Gastrocnemius medialis (tissue), 4 donors: ENCODE measurements at regions not wholly inside any gene's neighbourhood (a gene's known extent, or its start where the extent isn't known, plus 50 kb on each side); places are given as distances from the start of the nearest gene placed in this dataset.
A peak's percentile ranks its signal among the peaks of the same experiment; 100 is the strongest.

Source experiments
- ATAC-seq, 2 donors: fragments of 150-250 bp; one replicate each; pipeline ENCODE4 v1.9.1; 2016
- DNase-seq, 2 donors: peaks; one replicate each; pipeline ENCODE4 v3.0.0-alpha.2; 2019
- H3K27ac ChIP-seq, 4 donors: fragments of 200-600 bp; sonication (generic); 1 replicate in 1 of 4; 2 replicates in 3 of 4; pipeline ENCODE4 v1.5.1; 2016 to 2018; ENCODE audit warnings: mild to moderate bottlenecking in 2 of 4, moderate library complexity in 1 of 4
- H3K27me3 ChIP-seq, 3 donors: fragments of 200-600 bp; sonication (generic) in 2 of 3; 1 replicate in 1 of 3; 2 replicates in 2 of 3; pipeline versions ENCODE4 v1.5.1 to v1.6.0; 2016 to 2019; ENCODE audit warnings: mild to moderate bottlenecking in 1 of 3, moderate library complexity in 1 of 3
- H3K36me3 ChIP-seq, 2 donors: fragments of 200-600 bp; sonication (generic) in 1 of 2; one replicate each; pipeline ENCODE4 v1.5.1; 2017 to 2018
- H3K4me1 ChIP-seq, 2 donors: fragments of 200-600 bp; sonication (generic) in 1 of 2; one replicate each; pipeline ENCODE4 v1.5.1; 2016 to 2017; ENCODE audit warnings: mild to moderate bottlenecking in 2 of 2
- H3K4me3 ChIP-seq, 4 donors: fragments of 200-600 bp; sonication (generic) in 3 of 4; 1 replicate in 1 of 4; 2 replicates in 3 of 4; pipeline ENCODE4 v1.5.1; 2016 to 2019; ENCODE audit warnings: mild to moderate bottlenecking in 2 of 4
- H3K9me3 ChIP-seq, 3 donors: fragments of 200-600 bp; sonication (generic) in 2 of 3; 1 replicate in 1 of 3; 2 replicates in 2 of 3; pipeline ENCODE4 v1.5.1; 2016 to 2019
- CTCF ChIP-seq, 5 experiments: fragments of 450-650 bp in 3 of 5; fragments of 200-600 bp in 2 of 5; sonication (generic) in 2 of 5; IDR thresholded peaks in 4 of 5; conservative IDR thresholded peaks in 1 of 5; 1 replicate in 4 of 5; 2 replicates in 1 of 5; pipeline ENCODE4 v1.5.1; 2016 to 2019; ENCODE audit warnings: antibody characterized with exemption in 5 of 5, mild to moderate bottlenecking in 3 of 5, moderate library complexity in 3 of 5
- POLR2A ChIP-seq, 2 donors: fragments of 450-650 bp; IDR thresholded peaks; one replicate each; pipeline ENCODE4 v1.6.1; 2017; ENCODE audit warnings: antibody characterized with exemption in 2 of 2, mild to moderate bottlenecking in 2 of 2, moderate library complexity in 2 of 2
- in situ Hi-C, 4 donors: fragments of 200-750 bp; cut with MboI; loops; one replicate each; pipeline versions ENCODE4 v1.15.0 to v1.8.0; 2017; ENCODE audit warnings: low sequenced_read_pairs in 4 of 4
- intact Hi-C: fragments of 100-400 bp; cut with DNase I; formaldehyde crosslinking; loops from one replicate; pipeline ENCODE4 v1.15.1; 2023; ENCODE audit warnings: low total_unique reads

DNA sequence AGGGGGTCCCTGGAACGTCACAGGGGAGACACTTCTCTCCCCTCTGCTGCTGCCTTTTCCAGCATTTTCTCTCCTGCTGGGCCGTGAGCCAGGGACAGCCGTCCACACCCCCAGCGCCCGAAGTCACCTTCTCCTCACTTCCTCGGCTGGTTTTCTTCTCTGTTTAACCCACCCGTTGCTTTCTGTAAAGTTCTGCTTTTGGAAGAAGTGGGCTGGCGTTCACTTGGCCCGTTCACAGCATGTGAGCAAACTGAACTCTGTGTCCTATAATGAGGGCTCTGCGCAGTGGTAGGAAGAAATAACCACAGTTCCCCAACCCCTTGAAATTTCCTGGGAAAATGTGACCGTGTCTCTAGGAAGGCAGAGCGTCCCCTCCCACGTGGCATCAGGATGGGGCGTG is 187.0 kb upstream of the HDAC4 start:
- Histone ChIP-seq H3K27ac (no peak overlapping the region), H3K4me1 (no peaks in the 10 kb centered on the region), H3K9me3 (no peaks in the 10 kb centered on the region), H3K36me3 (no peaks in the 10 kb centered on the region), H3K4me3 (no peak overlapping the region), H3K27me3 (no peaks in the 10 kb centered on the region)
- ATAC-seq: no peak
- DNase-seq: no peak
- in situ Hi-C loops (no loop called here), intact Hi-C loops (no loop called here)
- TF ChIP-seq CTCF (IDR thresholded peaks at IDR 0.05 in 4 of 5, conservative IDR thresholded peaks at IDR 0.05 in 1 of 5) (no peak), POLR2A (IDR thresholded peaks at IDR 0.05) (no peak)

- ATAC-seq (no peak), DNase-seq (no peak)
- Histone ChIP-seq H3K27ac (no peak overlapping the region), H3K4me1 (no peaks in the 10 kb centered on the region), H3K27me3 (no peaks in the 10 kb centered on the region), H3K4me3 (no peak overlapping the region), H3K9me3 (no peaks in the 10 kb centered on the region), H3K36me3 (no peaks in the 10 kb centered on the region)
- intact Hi-C loops (no loop called here), in situ Hi-C loops (no loop called here)
- TF ChIP-seq CTCF (IDR thresholded peaks at IDR 0.05 in 4 of 5, conservative IDR thresholded peaks at IDR 0.05 in 1 of 5): no peak
- TF ChIP-seq POLR2A (IDR thresholded peaks at IDR 0.05): no peak
Measured at GRCh38 chr2:239587311-239587731, 186.5 kb upstream of the HDAC4 start.

GRCh38 chr2:239586651-239587310 is 186.0 kb upstream of the HDAC4 start:
- Histone ChIP-seq H3K36me3 (no peaks in the 10 kb centered on the region), H3K4me1 (no peaks in the 10 kb centered on the region), H3K9me3 (no peaks in the 10 kb centered on the region), H3K27me3 (no peaks in the 10 kb centered on the region), H3K27ac (no peak overlapping the region), H3K4me3 (no peak overlapping the region)
- peak in 1 of 2 donors; percentile 37 for DNase-seq
- intact Hi-C loops (no loop called here), in situ Hi-C loops (no loop called here)
- TF ChIP-seq POLR2A (IDR thresholded peaks at IDR 0.05): no peak
- no peak for TF ChIP-seq CTCF (IDR thresholded peaks at IDR 0.05 in 4 of 5, conservative IDR thresholded peaks at IDR 0.05 in 1 of 5)
- peak; percentile 37 to 57 for ATAC-seq

- H3K27me3 ChIP-seq: no peaks in the 10 kb centered on the region
- ATAC-seq (no peak), DNase-seq (no peak)
- no peaks in the 10 kb centered on the region for H3K36me3 ChIP-seq
- no peaks in the 10 kb centered on the region for H3K4me1 ChIP-seq
- in situ Hi-C loops (no loop called here), intact Hi-C loops (no loop called here)
- no peaks in the 10 kb centered on the region for H3K9me3 ChIP-seq
- TF ChIP-seq CTCF (IDR thresholded peaks at IDR 0.05 in 4 of 5, conservative IDR thresholded peaks at IDR 0.05 in 1 of 5) (no peak), POLR2A (IDR thresholded peaks at IDR 0.05) (no peak)
- no peak overlapping the region for H3K27ac ChIP-seq
- no peak overlapping the region for H3K4me3 ChIP-seq
Measured at GRCh38 chr2:239585422-239585821, 184.6 kb upstream of the HDAC4 start.

DNA sequence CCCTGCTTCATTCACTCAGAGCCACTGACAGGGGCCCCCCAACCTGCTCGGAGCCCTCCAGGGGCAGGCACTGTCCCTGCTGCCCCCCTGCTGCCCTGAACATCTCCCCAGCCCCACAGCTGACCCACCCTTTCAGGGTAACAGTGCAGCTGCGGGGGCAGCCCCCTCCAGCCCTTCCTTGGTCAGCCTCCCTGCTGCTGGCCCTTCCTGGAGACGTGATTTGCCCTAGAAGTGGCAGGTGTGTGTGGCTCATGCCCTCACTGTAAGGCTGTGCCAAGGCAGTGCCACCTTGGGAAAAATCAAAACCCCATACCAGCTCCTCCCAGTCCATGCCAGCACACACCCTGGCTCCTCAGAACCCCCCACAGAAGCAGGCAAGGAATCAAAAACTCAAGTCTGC is 184.2 kb upstream of the HDAC4 start:
- in situ Hi-C loops: no loop called here
- Histone ChIP-seq H3K9me3 (no peaks in the 10 kb centered on the region), H3K27ac (no peak overlapping the region), H3K27me3 (no peaks in the 10 kb centered on the region), H3K36me3 (no peaks in the 10 kb centered on the region), H3K4me1 (no peaks in the 10 kb centered on the region), H3K4me3 (no peak overlapping the region)
- no peak for TF ChIP-seq POLR2A (IDR thresholded peaks at IDR 0.05)
- no peak for TF ChIP-seq CTCF (IDR thresholded peaks at IDR 0.05 in 4 of 5, conservative IDR thresholded peaks at IDR 0.05 in 1 of 5)
- intact Hi-C loops: no loop called here
- ATAC-seq (no peak), DNase-seq (peak in 1 of 2 donors; percentile 2)
